B cell (primary cell): ENCODE measurements at regions not wholly inside any gene's neighbourhood (a gene's known extent, or its start where the extent isn't known, plus 50 kb on each side); places are given as distances from the start of the nearest gene placed in this dataset.

Experiments
- ATAC-seq: fragments of 200-7000 bp; cut with Tn5 transposase; one replicate; pipeline ENCODE4 v1.10.0; 2021; ENCODE audit warnings: low read depth, mild to moderate bottlenecking, moderate number of reproducible peaks, moderate library complexity
- CTCF ChIA-PET: fragments of 350-600 bp; sonication (Branson Sonifier 250); formaldehyde crosslinking; loops from one replicate; lab custom pipeline; 2021; ENCODE audit warnings: antibody characterized with exemption, inconsistent platforms; lab: Charles Lee
- POLR2A ChIA-PET: fragments of 350-600 bp; sonication (Branson Sonifier 250); formaldehyde crosslinking; loops from one replicate; lab custom pipeline; 2021; ENCODE audit warnings: antibody characterized with exemption; lab: Charles Lee
- DNase-seq: peaks from one replicate; pipeline ENCODE4 v3.0.0; 2013
- H2AFZ ChIP-seq: 2 replicates; pipeline ENCODE4 v1.6.1; 2012; ENCODE audit warnings: mild to moderate bottlenecking, low read depth, low read length; ENCODE audit not compliant: insufficient read depth, poor library complexity, severe bottlenecking
- H3K27ac ChIP-seq, 2 donors: 1 replicate in 1 of 2; 2 replicates in 1 of 2; pipeline ENCODE4 v1.5.1; 2012 to 2013; ENCODE audit warnings: low read length in 2 of 2, mild to moderate bottlenecking in 2 of 2, moderate library complexity in 1 of 2
- H3K27me3 ChIP-seq, 4 experiments: fragments of 200-600 bp in 1 of 4; sonication (generic) in 1 of 4; replicated peaks in 1 of 4; 1 replicate in 2 of 4; 2 replicates in 2 of 4; pipeline versions ENCODE4 v1.6.1 to v1.7.0; 2013 to 2016; ENCODE audit warnings: low read length in 3 of 4, mild to moderate bottlenecking in 2 of 4, mixed read lengths in 1 of 4, moderate library complexity in 1 of 4; ENCODE audit not compliant: insufficient read depth in 4 of 4, control insufficient read depth in 3 of 4; ENCODE audit errors: control extremely low read depth in 1 of 4
- H3K36me3 ChIP-seq, 2 experiments: replicated peaks in 1 of 2; 1 replicate in 1 of 2; 2 replicates in 1 of 2; pipeline versions ENCODE4 v1.6.1 to v1.7.1; 2013; ENCODE audit warnings: low read length in 1 of 2; ENCODE audit not compliant: insufficient read depth in 2 of 2, control insufficient read depth in 1 of 2; ENCODE audit errors: control extremely low read depth in 1 of 2, extremely low read depth in 1 of 2
- H3K4me1 ChIP-seq, 2 donors: fragments of 200-600 bp in 1 of 2; sonication (generic) in 1 of 2; 1 replicate in 1 of 2; 2 replicates in 1 of 2; pipeline versions ENCODE4 v1.5.1 to v1.6.1; 2013 to 2017; ENCODE audit warnings: low read length in 2 of 2; ENCODE audit not compliant: control insufficient read depth in 2 of 2, insufficient read depth in 2 of 2
- H3K4me2 ChIP-seq: replicated peaks from 2 replicates; pipeline ENCODE3; 2012; ENCODE audit warnings: mild to moderate bottlenecking, low read depth, low read length; ENCODE audit not compliant: poor library complexity, severe bottlenecking
- H3K4me3 ChIP-seq, 5 experiments: fragments of 200-600 bp in 1 of 5; sonication (generic) in 1 of 5; 1 replicate in 3 of 5; 2 replicates in 2 of 5; pipeline versions ENCODE4 v1.5.1 to v1.7.0; 2011 to 2016; ENCODE audit warnings: low read length in 4 of 5, mild to moderate bottlenecking in 4 of 5, low read depth in 2 of 5, control low read depth in 1 of 5, moderate library complexity in 1 of 5; ENCODE audit not compliant: insufficient read depth in 1 of 5; ENCODE audit errors: control extremely low read depth in 1 of 5, extremely low read depth in 1 of 5
- H3K79me2 ChIP-seq: fragments of 200-600 bp; sonication (generic); one replicate; pipeline ENCODE4 v1.6.0; 2016; ENCODE audit warnings: low read length; ENCODE audit not compliant: control insufficient read depth, insufficient read depth
- H3K9ac ChIP-seq: fragments of 200-600 bp; sonication (generic); 2 replicates; pipeline ENCODE4 v1.6.1; 2017; ENCODE audit warnings: mild to moderate bottlenecking, low read length, moderate library complexity
- H3K9me3 ChIP-seq, 3 donors: one replicate each; pipeline versions ENCODE4 v1.6.1 to v1.7.1; 2013; ENCODE audit warnings: low read length in 2 of 3; ENCODE audit not compliant: control insufficient read depth in 2 of 3, insufficient read depth in 1 of 3; ENCODE audit errors: control extremely low read depth in 1 of 3
- H4K20me1 ChIP-seq: 2 replicates; pipeline ENCODE4 v1.6.0; 2012; ENCODE audit warnings: mild to moderate bottlenecking, low read length; ENCODE audit not compliant: insufficient read depth, control insufficient read depth, poor library complexity, severe bottlenecking
- H3K27ac Mint-ChIP-seq: one replicate; pipeline ENCODE4 v1.8.0; 2021; ENCODE audit warnings: mixed read lengths
- H3K27me3 Mint-ChIP-seq: one replicate; pipeline ENCODE4 v1.8.0; 2021; ENCODE audit warnings: mixed read lengths
- H3K4me1 Mint-ChIP-seq: one replicate; pipeline ENCODE4 v1.8.0; 2021; ENCODE audit warnings: mixed read lengths
- H3K4me3 Mint-ChIP-seq: one replicate; pipeline ENCODE4 v1.8.0; 2021; ENCODE audit warnings: mixed read lengths
- H3K9me3 Mint-ChIP-seq: one replicate; pipeline ENCODE4 v1.8.0; 2022; ENCODE audit warnings: mixed read lengths; ENCODE audit not compliant: insufficient read depth
- EZH2 ChIP-seq: IDR thresholded peaks from 2 replicates; pipeline ENCODE4 v1.6.1; 2012; ENCODE audit warnings: borderline replicate concordance, low read depth, mild to moderate bottlenecking, moderate library complexity, low read length; ENCODE audit not compliant: insufficient read depth, poor library complexity, severe bottlenecking
- WGBS: methylation state at CpG from one replicate; pipeline ENCODE4 v1.1.5; 2013; ENCODE audit warnings: missing lambda C conversion rate; ENCODE audit not compliant: insufficient coverage; 5-methylcytosine and 5-hydroxymethylcytosine counted together
- intact Hi-C: fragments of 100-400 bp; cut with micrococcal nuclease; formaldehyde crosslinking; loops from one replicate; pipeline ENCODE4 v1.10.0; 2022
- TF ChIP-seq, protein P1 (sequence below): fragments of 200-600 bp; IDR thresholded peaks from one replicate; pipeline ENCODE4 v1.8.0; 2022; ENCODE audit warnings: antibody characterized with exemption, mild to moderate bottlenecking

DNA sequence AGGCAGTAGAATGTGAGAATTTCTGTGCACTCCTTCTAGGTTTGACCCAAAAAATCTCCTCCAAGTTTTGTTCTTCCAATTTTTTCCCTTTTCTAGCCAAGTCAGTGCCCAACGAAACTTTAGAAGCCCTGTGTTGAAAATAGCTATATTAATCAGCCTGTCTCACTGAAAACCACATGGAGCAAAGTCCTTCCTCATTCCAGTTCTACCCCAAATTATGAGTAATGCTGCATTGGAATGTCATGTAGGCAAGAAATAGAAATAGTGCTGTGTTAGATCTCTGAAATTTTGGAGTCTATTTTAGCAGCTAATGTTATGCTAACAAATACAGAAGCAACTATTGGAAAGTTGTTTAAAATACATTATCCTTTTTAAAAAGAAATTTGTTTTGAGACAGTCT, 725.5 kb downstream of the TBC1D32 start:
- H3K27me3 ChIP-seq = no peaks in the 10 kb centered on the region
- no peak overlapping the region for H2AFZ ChIP-seq
- ATAC-seq = no peak
- no peaks in the 10 kb centered on the region for H4K20me1 ChIP-seq
- H3K4me3 ChIP-seq = no peak overlapping the region
- no peaks in the 10 kb centered on the region for H3K4me1 ChIP-seq
- POLR2A ChIA-PET = no interaction called here
- DNase-seq = no peak
- intact Hi-C loops = no loop called here
- H3K4me2 ChIP-seq = no peak overlapping the region
- WGBS = 33% methylated on average over 1 of the region's 1 CpG
- Mint-ChIP-seq H3K27me3 (no peaks in the 10 kb centered on the region), H3K4me3 (no peak overlapping the region), H3K27ac (no peak overlapping the region), H3K9me3 (no peaks in the 10 kb centered on the region), H3K4me1 (no peaks in the 10 kb centered on the region)
- H3K9ac ChIP-seq = no peak overlapping the region
- H3K9me3 ChIP-seq = no peaks in the 10 kb centered on the region
- H3K27ac ChIP-seq = no peak overlapping the region
- no peak for TF ChIP-seq EZH2
- TF ChIP-seq, protein P1, sequence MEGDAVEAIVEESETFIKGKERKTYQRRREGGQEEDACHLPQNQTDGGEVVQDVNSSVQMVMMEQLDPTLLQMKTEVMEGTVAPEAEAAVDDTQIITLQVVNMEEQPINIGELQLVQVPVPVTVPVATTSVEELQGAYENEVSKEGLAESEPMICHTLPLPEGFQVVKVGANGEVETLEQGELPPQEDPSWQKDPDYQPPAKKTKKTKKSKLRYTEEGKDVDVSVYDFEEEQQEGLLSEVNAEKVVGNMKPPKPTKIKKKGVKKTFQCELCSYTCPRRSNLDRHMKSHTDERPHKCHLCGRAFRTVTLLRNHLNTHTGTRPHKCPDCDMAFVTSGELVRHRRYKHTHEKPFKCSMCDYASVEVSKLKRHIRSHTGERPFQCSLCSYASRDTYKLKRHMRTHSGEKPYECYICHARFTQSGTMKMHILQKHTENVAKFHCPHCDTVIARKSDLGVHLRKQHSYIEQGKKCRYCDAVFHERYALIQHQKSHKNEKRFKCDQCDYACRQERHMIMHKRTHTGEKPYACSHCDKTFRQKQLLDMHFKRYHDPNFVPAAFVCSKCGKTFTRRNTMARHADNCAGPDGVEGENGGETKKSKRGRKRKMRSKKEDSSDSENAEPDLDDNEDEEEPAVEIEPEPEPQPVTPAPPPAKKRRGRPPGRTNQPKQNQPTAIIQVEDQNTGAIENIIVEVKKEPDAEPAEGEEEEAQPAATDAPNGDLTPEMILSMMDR = no peak
- H3K79me2 ChIP-seq = no peaks in the 10 kb centered on the region
- CTCF ChIA-PET = no interaction called here
- H3K36me3 ChIP-seq = no peaks in the 10 kb centered on the region

DNA sequence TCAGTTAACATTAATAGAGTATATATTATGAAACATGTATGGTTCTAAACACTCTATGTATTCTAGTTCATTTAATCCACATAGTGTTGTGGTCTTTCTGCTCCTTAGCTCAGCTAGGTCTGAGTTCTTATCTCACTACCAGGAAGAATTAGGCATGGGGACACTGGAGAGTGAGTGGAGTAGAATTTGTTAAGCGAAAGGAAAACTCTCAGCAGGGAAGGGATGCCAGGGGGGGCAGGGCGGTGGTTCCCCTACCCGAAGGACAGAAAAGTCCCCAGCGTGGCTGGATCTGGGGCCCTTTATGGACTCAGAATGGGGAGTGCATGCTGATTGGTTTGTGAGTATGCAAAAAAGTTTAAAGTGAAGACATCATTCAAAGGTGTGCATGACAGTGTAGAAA, 727.5 kb downstream of the TBC1D32 start:
- POLR2A ChIA-PET = no interaction called here
- ATAC-seq = no peak
- H3K9me3 ChIP-seq = no peaks in the 10 kb centered on the region

More for the DNA sequence above, 727.5 kb downstream of the TBC1D32 start:
- no peak overlapping the region for H3K27ac Mint-ChIP-seq
- H3K27ac ChIP-seq = no peak overlapping the region
- TF ChIP-seq, protein P1 = no peak
- TF ChIP-seq EZH2 = no peak
- H3K4me2 ChIP-seq = no peak overlapping the region
- H4K20me1 ChIP-seq = no peaks in the 10 kb centered on the region
- H3K4me3 ChIP-seq = no peak overlapping the region
- H2AFZ ChIP-seq = no peak overlapping the region
- no peaks in the 10 kb centered on the region for H3K36me3 ChIP-seq
- DNase-seq = no peak
- no peaks in the 10 kb centered on the region for H3K27me3 ChIP-seq
- H3K4me3 Mint-ChIP-seq = no peak overlapping the region
- intact Hi-C loops = no loop called here
- no peaks in the 10 kb centered on the region for H3K4me1 Mint-ChIP-seq
- H3K27me3 Mint-ChIP-seq = no peaks in the 10 kb centered on the region
- CTCF ChIA-PET = no interaction called here
- no peaks in the 10 kb centered on the region for H3K79me2 ChIP-seq
- no peaks in the 10 kb centered on the region for H3K9me3 Mint-ChIP-seq
- 64% methylated on average over 4 of the region's 4 CpGs for WGBS
- H3K4me1 ChIP-seq = no peaks in the 10 kb centered on the region
- H3K9ac ChIP-seq = no peak overlapping the region
